IPS DF 4.7 (cell line): ENCODE measurements at regions not wholly inside any gene's neighbourhood (a gene's known extent, or its start where the extent isn't known, plus 50 kb on each side); places are given as distances from the start of the nearest gene placed in this dataset.
"Not testable (repeated sequence)": the region's sequence is repeated elsewhere in the genome, so short reads cannot be mapped to it uniquely, and the experiment has no call there.

Experiments
- DNase-seq: peaks from one replicate; pipeline ENCODE4 v3.0.0-alpha.2; 2013; ENCODE audit warnings: low spot score; ENCODE audit errors: extremely low read depth

DNA sequence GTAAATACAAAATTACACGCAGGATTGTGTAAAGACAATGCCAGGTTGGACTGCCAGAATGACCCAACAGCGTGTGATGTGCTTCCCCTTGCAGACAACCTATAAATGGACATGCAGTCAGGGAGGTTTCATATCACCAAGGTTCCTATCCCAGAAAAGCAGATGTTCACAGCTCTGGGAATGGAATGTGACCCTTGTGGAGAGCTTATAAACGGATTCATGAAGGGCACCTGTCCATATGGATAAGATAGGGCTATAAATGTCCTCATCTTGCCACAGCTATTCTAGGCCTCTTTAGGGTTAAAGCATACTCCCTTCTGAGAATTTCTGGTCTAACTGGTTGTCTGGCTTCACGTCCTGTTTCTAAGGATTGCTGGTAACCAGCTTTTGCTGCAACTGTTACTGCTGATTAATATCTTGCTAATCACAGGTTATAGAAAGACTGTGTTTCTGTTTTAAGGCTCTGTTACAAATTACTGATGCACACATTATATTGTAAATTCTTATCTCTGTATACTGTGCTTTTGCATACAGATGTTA, 285.4 kb upstream of the HSFY2 start:
- DNase-seq = no peak

DNA sequence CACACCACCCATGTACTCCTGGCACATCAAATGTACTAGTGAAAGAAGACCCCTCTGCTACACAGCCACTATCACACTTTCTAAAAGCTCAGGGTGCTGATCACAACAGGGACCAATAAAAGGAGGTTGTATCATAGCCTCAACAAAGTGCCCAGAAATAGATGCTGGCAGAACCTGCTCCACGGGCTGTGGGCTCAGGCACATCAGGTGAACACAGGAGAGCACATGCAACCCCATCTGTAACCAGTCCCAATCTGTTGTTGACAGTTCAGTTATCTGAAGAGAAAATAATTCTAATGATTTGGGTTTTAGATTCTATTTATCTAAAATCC, 282.6 kb upstream of the HSFY2 start:
- DNase-seq = no peak

- no peak for DNase-seq
Measured at GRCh38 chrY:19055232-19056137, 281.9 kb upstream of the HSFY2 start.

DNA sequence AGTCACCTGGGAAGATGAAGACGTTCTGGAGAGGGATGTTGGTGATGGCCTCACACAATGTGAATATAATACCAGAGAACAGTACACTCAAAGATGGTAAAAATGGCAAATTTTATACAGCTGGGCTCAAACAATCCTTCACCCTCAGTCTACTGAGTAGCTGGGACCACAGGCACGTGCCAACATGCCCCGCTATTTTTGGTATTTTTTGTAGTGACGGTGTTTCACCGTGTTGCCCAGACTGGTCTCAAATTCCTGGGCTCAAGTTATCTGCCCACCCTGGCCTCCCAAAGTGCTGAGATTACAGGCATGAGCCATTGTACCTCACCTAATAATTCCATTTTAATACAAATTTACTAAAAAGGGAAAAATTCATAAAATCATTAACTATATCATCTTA, 280.3 kb upstream of the HSFY2 start:
- DNase-seq = no peak

- DNase-seq = no peak
Measured at GRCh38 chrY:19051021-19051420, 277.5 kb upstream of the HSFY2 start.

- no peak for DNase-seq
Measured at GRCh38 chrY:19042984-19043442, 269.5 kb upstream of the HSFY2 start.

DNA sequence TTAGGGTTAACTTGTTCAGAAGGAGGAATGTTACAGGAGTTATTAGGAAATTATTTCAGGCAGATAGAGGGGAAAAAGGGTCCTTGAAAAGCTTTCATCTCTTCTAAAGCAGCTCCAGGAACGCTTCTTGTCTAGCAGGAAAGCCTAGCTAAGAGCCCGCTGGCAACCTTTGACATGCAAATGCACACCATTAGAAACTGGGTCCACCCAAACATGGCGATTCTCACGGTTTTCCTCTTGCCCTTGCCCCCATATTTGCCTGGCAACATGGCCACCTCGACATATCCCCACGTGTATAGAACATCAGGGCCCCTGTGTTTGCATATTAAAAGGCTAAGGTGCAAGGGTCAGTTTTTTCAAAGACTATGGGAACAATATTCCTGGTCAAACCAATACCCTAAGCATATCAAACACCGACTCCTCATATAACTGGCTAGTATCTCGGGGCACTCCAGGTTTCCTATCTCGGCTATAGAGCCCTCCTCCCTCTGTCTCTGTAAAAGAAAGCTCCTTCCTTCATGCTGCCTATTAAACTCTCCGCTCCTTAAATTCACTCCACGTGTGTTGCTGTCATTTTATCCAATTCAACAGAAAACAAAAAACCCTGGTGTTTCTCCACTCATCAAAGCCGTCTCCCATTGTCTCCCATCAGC, 268.9 kb upstream of the HSFY2 start:
- DNase-seq = no peak

DNA sequence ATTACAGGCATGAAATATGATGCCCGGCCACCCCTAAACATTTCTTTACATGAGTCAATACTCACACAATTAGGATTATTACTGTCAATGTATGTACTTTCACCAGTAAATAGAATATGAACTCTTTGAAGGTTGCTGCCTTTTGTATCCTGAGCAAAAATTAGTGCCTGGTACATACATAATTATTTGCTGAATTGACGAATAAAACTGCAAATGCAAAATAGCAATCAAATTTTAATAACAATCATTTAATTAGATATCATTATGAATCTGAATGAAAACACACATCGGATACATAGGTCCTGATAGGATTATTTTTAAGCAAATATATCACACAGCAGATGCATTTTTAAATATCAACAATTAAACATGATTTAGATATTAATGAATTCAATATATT, 253.1 kb upstream of the HSFY2 start:
- no peak for DNase-seq

GRCh38 chrY:19023934-19024333, 250.4 kb upstream of the HSFY2 start:
- no peak for DNase-seq

DNA sequence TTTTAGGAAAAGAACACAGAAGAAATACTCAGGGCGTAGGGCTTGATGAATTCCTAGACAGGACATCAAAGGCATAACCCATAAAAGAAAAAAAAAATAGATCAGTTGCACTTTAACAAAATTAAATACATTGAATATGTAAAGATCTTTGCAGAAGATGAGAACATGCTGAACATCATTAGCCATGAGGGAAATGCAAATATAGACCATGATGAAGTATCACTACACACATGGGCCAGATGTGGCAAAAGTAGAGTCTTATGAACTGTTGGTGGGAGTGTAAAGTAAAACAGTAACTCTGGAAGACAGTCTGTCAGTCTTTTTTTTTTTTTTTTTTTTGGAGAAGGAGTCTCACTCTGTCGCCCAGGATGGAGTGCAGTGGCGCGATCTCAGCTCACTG, 246.7 kb upstream of the HSFY2 start:
- no peak for DNase-seq

DNA sequence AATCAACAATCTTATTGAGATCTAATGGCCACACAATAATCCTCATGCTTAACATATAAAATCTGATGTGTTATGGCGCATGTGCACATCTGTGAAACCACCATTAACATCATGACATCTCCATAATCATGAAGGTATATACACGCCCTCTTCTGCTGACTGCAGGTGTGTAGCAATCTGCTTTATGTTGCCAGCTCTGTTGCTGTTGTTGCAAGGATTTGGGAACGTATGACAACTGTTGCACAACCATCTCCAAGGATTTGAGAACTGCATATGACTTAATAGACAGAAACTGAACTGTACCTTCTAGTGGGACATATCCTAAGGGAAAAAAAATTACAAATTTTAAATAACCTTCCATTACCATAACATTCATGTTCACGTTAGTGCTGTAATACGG, 243.5 kb upstream of the HSFY2 start:
- no peak for DNase-seq

- DNase-seq = no peak
Measured at GRCh38 chrY:19015854-19016253, 242.3 kb upstream of the HSFY2 start.

DNA sequence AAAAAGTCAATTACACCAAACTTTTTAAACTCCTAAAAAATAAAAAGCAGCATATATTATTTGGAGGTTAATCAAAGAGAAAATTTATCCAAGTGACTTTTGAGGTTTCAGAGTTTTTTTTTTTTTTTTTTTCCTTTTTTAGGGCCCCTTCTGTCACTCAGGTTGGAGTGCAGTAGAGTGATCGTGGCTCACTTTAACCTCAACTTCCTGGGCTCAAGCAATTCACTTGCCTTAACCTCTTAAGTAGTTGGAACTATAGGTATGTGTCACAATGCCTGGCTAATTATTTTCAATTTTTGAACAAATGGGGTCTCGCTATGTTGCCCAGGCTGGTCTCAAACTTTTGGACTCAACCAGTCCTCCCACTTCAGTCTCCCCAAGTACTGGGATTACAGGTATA, 241.7 kb upstream of the HSFY2 start:
- DNase-seq = no peak

- no peak for DNase-seq
Measured at GRCh38 chrY:19012985-19013384, 239.4 kb upstream of the HSFY2 start.

DNA sequence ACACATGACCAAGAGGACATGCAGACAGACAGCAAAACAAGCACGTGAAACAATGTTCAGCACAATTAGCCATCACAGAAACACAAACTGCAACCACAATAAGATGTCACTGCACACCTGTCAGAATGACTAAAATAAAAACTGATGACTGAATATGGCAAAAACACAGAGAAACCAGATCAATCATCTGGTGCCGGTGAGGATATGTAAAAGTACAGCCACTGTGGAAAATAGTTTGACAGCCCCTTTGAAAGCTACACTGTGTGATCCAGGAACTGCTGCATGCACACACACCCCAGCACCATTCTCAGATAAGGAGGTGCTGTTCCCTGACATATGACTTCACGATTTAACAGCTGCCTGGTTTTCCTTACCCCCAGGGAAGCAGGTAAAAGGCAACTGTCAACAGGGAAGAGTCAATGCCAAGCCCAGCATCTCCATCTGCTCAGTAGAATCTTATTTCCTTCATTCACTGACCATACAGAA, 238.1 kb upstream of the HSFY2 start:
- DNase-seq = no peak

- no peak for DNase-seq
Measured at GRCh38 chrY:19006234-19006633, 232.7 kb upstream of the HSFY2 start.

DNA sequence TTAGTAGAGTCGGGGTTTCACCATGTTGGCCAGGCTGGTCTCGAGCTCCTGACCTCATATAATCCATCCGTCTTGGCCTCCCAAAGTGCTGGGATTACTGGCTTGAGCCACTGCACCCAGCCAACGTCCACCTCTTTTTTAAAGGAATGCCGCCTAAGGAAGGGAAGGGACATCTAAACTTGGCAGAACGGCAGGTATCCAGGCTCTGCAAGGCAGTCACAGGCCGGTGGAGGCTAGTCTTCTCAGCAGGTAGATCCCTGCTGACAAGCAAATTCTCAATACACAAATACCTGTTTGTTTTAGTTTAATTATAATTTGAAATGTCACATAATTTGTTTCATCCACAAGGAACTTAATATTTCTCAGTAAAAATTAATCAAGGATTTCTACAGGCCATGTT, 232.0 kb upstream of the HSFY2 start:
- no peak for DNase-seq

DNA sequence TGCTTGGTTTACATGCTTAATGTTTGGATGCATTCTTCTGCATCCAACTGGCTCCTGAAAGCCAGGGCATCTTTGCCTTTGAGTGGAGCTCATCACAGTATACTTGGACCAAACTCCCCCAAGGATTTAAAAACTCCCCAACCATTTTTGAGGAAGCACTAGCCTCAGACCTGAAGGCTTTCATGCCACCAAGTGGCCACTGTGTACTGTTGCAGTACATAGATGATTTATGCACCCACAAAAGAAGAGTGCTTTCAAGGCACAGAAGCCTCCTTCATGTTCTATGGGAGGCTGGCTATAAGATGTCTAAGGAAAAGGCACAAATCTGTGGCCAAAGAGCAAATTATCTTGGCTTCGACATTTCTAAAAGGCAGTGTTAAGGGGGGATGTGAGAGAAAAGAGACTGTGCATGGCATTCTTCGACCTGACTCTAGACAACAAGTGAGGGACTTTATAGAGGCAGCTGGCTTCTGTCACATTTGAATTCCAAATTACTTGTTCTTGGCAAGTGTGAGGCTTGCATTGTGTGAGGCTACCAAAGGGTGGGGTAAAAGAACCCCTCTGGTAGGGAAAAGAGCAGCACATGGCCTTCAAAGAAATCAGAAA, 224.2 kb upstream of the HSFY2 start:
- DNase-seq = no peak

DNA sequence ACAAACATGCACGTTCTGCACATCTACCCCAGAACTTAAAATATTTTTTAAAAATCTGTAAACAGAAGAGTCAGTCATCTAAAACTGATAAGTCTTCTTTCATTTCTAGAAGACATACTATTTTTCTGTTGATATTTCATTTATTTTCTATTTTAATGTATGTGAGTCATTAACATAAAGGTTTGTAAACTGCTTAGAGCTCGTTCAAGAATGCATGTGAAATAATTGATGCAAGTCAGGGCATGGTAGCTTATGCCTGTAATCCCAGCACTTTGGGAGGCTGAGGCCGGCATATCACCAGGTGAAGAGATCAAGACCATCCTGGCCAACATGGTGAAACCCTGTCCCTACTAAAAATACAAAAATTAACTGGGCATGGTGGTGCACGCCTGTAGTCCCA, 219.9 kb upstream of the HSFY2 start:
- no peak for DNase-seq

GRCh38 chrY:18992684-18993083, 219.1 kb upstream of the HSFY2 start:
- not testable (repeated sequence) for DNase-seq

- no peak for DNase-seq
Measured at GRCh38 chrY:18989356-18989755, 215.8 kb upstream of the HSFY2 start.

GRCh38 chrY:18966001-18966400, 192.5 kb upstream of the HSFY2 start:
- DNase-seq = no peak
